Thyroid gland (tissue), 4 donors: ENCODE measurements at regions not wholly inside any gene's neighbourhood (a gene's known extent, or its start where the extent isn't known, plus 50 kb on each side); places are given as distances from the start of the nearest gene placed in this dataset.
"Not testable (repeated sequence)": the region's sequence is repeated elsewhere in the genome, so short reads cannot be mapped to it uniquely, and the experiment has no call there.

Experiments used
- POLR2A ChIP-seq, 2 donors: fragments of 450-650 bp; IDR thresholded peaks; one replicate each; pipeline ENCODE4 v1.6.1; 2017; ENCODE audit warnings: antibody characterized with exemption in 2 of 2, mild to moderate bottlenecking in 2 of 2, moderate library complexity in 1 of 2
- TF ChIP-seq, protein P1 (sequence below), 6 experiments: fragments of 200-600 bp in 3 of 6; fragments of 450-650 bp in 3 of 6; sonication (generic) in 3 of 6; IDR thresholded peaks; one replicate each; pipeline ENCODE4 v1.5.1; 2016 to 2019; ENCODE audit warnings: antibody characterized with exemption in 6 of 6, mild to moderate bottlenecking in 2 of 6, inconsistent platforms in 1 of 6, moderate library complexity in 1 of 6

DNA sequence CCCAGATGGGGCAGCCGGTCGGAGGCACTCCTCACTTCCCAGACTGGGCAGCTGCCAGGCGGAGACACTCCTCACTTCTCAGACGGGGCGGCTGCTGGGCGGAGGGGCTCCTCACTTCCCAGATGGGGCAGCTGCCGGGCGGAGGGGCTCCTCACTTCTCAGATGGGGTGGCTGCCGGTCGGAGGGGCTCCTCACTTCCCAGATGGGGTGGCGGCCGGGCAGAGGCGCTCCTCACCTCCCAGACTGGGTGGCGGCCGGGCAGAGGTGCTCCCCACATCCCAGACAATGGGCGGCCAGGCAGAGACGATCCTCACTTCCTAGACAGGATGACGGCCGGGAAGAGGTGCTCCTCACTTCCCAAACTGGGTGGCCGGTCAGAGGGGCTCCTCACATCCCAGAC lies 55.2 kb upstream of the DHRS4 start:
- TF ChIP-seq, protein P1, sequence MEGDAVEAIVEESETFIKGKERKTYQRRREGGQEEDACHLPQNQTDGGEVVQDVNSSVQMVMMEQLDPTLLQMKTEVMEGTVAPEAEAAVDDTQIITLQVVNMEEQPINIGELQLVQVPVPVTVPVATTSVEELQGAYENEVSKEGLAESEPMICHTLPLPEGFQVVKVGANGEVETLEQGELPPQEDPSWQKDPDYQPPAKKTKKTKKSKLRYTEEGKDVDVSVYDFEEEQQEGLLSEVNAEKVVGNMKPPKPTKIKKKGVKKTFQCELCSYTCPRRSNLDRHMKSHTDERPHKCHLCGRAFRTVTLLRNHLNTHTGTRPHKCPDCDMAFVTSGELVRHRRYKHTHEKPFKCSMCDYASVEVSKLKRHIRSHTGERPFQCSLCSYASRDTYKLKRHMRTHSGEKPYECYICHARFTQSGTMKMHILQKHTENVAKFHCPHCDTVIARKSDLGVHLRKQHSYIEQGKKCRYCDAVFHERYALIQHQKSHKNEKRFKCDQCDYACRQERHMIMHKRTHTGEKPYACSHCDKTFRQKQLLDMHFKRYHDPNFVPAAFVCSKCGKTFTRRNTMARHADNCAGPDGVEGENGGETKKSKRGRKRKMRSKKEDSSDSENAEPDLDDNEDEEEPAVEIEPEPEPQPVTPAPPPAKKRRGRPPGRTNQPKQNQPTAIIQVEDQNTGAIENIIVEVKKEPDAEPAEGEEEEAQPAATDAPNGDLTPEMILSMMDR (IDR thresholded peaks at IDR 0.05): not testable (repeated sequence)
- not testable (repeated sequence) for TF ChIP-seq POLR2A (IDR thresholded peaks at IDR 0.05)
